T-helper 1 cell (primary cell): ENCODE measurements at regions not wholly inside any gene's neighbourhood (a gene's known extent, or its start where the extent isn't known, plus 50 kb on each side); places are given as distances from the start of the nearest gene placed in this dataset.
"Not testable (repeated sequence)": the region's sequence is repeated elsewhere in the genome, so short reads cannot be mapped to it uniquely, and the experiment has no call there.

ENCODE experiments used
- DNase-seq, 5 donors: peaks; one replicate each; pipeline ENCODE4 v3.0.0-alpha.2; 2012 to 2020

DNA sequence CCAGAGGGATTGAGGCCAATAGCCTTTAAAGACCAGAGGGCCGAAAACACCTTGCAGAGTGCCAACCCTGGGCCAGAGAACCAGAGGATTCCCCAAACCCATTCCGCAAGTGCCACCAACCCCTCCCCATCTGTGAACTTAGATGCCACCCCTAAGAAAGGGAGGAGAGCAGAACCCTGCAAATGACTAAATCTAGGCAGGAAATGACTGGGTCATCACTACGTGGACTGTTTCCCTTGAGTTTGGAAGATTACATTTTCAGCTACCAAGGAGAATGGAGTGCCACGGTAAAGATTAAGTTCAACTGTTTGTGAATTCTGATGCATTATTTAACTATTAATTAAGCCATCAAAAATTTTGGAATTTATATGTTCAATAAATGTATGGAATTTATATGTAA lies 142.8 kb downstream of the ENC1 start:
- DNase-seq, result no peak

DNA sequence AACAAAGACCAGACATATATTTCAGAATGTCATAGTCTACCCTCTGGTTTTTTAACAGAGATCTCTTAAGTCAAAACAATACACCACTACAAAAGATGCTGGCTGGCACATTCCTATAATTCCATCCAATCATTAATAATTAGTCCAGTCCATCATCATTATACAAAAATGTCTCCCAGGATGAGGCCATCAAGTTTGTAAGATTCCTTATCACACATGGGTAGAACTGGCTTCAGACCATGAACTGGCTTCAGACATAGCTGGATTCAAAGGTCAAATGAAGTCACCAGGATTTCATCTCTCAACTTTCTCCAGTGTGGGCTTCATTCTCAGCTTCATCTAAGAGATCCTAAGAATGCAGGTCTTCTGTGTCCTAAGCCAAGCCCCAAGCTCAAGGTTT lies 147.1 kb downstream of the ENC1 start:
- no peak for DNase-seq

- DNase-seq, result no peak
Observed at GRCh38 chr5:74492230-74492629, 148.3 kb downstream of the ENC1 start.

- DNase-seq, result no peak
Observed at GRCh38 chr5:74491586-74491985, 148.9 kb downstream of the ENC1 start.

DNA sequence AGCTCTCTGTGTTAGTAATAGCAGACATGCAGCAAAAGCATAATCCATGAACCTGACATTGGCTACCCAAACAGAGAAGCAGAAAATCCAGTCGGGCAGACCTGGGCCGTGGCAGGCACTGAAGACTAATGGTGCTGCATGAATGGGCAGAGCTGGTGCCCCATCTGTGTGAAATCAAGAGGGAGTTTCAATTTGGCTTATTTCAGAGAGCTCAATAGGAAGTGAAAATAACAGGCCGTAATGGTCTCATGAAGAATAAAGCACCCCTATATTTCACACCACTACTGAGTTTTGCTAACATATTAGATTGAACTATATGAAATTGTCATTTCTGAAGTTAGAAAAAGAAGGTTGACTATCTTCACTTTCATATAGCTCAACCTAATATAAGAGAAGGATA lies 149.7 kb downstream of the ENC1 start:
- DNase-seq, result no peak

- DNase-seq, result no peak
Observed at GRCh38 chr5:74482990-74483389, 157.5 kb downstream of the ENC1 start.

DNA sequence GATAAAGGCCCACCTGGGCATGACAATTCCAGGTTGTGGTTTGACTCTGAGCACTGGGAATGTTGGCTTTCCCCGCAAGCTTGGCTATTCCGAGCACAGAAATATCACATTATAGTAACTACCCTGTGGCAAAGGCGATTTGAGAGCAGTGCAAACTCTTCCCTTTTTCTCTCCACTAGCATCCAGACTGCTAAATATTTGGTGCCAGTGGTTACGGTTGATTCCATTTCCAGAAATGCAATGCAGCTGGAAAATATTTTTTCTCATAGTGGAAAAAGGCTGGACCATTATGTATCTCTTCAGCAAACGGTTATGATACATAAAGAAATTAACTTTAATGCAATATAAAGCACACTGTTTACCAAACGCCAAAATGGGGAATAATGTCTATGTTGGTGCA lies 158.0 kb downstream of the ENC1 start:
- DNase-seq, result no peak

GRCh38 chr5:74481357-74481756 lies 159.2 kb downstream of the ENC1 start:
- not testable (repeated sequence) for DNase-seq

DNA sequence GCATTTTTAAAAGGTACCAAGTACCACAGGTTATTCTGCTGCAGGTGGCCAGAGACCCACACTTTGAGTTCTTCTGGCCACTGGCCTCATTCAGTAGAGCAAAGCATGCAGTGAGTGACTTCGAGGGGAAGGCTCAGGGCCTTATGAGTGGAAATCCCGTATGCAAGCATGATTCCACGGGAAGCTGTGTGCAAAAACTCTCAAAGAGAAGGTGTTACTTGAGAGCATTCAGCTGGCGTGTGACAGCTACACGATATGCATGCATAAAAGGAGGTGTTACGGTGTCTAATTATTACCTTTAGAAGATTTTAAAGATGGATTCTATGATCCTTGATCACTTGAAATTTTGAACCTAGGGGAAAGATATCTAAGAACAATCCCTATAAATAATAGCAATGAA lies 160.3 kb downstream of the ENC1 start:
- no peak for DNase-seq

DNA sequence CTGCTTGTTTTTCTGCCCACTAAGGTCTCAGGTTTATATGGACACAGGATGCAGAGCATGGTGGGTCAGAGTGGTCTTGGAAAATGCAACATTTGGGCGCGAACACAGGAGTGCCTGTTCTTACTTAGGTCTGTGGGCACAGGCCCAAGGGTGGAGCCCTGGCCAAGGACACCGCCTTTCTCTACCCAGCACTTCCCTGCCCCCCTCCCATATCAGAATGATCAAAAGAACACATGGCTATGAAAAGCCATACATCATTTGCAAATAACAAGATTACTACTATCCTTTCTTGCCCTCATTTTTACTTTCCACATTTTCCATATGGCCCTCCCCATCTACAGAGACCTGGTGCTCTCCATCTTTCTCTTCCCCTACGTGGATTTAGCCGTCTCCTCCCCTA lies 162.2 kb downstream of the ENC1 start:
- DNase-seq, result no peak

DNA sequence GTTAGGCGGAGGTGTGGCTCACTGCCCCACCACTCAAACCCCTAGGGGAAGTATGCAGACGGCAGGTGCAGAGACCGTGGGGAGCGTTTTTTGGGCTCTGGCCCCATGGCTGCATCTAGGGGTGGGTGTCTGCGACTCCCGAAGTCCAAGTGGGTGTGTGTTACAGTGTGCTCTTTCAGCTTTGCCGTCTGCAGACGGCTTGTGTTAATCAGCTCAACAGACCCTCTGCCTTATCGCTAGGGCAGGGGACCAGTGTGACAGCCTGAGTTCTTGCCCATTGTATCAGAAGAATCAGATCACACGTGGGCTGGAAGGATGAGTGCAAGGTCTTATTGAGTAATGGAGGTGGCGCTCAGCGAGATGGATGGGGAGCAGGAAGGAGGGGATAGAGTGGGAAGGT lies 162.8 kb downstream of the ENC1 start:
- DNase-seq, result no peak

DNA sequence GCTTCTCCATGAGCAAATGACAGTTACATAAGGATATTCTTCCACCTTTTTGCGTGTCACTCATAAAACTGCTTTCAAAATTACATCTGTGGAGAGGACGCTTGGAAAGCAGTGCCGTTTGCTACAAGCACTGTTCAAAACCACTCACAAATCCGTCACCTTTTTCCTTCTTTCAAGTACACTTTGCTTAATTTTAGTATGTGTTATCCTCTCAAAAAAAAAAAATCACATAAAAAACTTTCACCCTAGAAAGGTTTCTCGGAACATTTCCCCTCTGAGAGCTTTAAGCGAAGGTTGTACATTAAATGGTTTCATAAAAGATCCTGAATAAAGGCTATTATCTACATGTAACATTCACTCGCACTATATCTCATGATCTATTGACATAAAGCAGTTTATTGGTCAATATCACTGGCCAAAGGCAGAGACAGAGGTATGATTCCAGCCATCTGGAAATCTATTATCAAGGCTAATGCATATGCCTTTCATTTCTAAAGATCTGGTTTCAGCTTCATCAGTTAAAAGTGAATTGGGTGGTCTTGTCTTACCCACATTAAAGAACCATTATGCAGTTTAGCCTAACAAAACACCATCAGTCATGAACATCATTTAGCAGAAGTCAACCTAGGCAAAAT lies 163.6 kb downstream of the ENC1 start:
- no peak for DNase-seq

DNA sequence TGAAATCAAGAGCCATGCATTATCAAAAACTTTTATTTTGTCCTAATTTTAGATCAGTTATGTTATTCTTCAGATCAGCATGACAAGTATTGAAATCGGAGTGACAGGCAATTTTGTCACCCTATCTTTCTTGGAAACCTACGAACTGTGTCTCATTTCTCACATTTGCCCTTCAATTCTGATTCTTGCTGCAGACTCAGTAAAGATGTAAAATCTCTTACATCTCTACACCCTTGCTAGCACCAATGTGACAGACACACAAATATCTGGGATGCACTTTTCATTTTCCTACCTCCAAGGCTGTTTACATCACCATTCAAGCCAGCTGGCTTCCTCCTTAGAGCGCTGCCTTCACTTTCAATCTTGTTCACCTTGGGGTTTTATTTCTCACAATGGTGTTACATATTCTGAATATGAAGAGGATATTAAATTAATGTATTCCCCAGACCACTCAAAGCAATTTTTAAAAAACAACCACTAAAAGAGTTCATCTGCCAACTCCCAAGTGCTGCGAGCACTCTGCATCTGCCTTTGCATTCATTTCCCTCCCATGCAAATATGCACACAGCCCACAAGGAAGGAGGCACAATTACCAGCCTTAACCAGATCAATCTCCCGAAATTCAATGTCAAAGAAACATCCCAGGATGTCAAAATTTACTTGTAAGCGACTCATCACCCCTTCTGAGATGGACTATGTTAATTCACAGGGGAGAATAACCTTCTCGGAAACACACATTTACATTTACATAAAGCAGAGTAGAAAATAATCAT lies 164.3 kb downstream of the ENC1 start:
- no peak for DNase-seq

GRCh38 chr5:74471875-74472274 lies 168.7 kb downstream of the ENC1 start:
- DNase-seq, result no peak

GRCh38 chr5:74469234-74469994 lies 171.1 kb downstream of the ENC1 start:
- no peak for DNase-seq

GRCh38 chr5:74468421-74468820 lies 172.1 kb downstream of the ENC1 start:
- no peak for DNase-seq

DNA sequence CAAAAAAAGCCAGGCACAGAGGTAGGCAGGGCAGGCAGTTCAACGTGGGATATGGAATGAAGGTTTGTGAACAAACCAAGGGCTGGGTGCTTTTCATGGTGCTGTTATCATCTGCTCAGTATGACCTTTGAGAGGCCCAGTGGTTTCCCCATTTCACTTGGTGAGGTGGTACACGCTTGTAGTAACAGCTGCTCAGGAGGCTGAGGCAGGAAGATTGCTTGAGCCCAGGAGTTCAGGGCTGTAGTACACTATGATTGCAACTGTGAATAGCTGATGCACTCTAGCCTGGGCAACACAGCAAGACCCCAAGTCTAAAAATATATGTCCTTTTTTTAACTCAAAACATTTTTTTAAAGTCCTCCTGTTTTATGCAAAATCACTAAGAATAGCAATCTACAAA lies 174.8 kb downstream of the ENC1 start:
- no peak for DNase-seq

DNA sequence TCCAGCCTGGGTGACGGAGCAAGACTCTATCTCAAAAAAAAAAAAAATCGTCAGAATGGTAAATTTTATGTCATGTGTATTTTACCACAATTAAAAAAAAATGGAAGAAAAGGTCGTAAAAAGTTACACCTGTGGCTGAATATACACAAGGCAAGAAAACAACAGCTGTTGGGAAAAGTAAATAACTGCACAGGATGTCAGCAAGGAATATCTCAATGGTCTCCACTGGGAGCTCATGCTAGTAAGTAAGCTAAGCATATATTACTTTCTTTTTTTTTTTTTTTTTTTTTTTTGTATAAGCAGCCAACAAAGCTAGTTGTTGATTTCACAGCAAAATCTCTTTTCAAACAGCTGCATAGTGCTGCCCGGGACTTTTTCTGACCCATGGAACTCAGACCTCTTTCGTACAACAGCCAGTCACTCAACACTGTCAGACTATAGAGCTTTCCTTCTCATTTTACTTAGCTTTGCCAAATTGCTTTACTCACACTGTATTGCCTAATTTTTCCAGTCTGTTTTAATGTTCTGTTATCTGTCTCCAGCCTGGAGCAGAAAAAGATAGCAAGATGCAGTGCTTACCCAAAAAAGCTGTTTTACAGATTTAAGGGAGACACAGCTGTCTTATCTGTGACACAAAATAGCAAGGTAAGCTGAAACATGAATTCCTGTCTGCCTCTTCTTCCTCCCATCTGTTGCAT lies 175.9 kb downstream of the ENC1 start:
- DNase-seq, result no peak

DNA sequence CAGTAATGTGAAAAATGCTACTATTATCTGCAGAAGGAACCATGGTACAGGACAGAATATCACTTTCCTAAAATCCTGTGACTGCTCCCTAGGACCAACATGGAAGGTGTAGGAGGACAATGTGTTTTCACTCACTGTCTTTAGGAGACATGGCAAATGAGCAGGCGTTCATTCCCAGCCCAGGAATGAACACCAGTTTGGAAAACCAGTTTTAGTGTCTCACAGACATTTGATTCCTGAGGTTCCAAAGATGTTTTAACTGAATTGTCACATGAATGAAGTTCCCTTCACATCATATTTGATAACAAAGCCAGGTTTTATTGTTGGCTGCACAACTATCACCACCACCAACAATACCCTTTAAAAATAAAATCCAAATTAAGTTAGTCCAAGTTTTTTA lies 178.2 kb downstream of the ENC1 start:
- no peak for DNase-seq

GRCh38 chr5:74461251-74461650 lies 179.3 kb downstream of the ENC1 start:
- DNase-seq, result no peak

DNA sequence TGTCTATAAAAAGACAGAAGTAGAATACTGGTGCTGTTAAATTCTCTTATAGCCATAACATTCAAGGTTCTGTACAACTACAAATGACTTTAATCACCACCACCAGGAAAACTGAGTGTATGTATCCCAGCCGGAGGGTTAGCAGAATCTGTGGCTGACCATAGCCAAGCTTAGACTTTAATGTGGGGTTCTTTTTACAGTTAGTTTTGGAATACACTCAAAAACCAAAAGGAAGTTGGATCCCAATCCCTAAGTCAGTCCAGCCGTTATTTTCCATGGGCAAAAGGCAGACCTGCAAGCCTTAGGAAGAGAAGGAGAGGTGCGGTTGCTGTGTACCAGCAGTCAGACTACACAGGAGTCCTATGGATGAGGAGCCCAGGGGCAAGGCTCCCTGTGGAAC lies 179.8 kb downstream of the ENC1 start:
- DNase-seq, result no peak

- no peak for DNase-seq
Observed at GRCh38 chr5:74459984-74460383, 180.5 kb downstream of the ENC1 start.

GRCh38 chr5:74457876-74458275 lies 182.7 kb downstream of the ENC1 start:
- no peak for DNase-seq
